ENCODE measurements at regions not wholly inside any gene's neighbourhood (a gene's known extent, or its start where the extent isn't known, plus 50 kb on each side); places are given as distances from the start of the nearest gene placed in this dataset.

DNA sequence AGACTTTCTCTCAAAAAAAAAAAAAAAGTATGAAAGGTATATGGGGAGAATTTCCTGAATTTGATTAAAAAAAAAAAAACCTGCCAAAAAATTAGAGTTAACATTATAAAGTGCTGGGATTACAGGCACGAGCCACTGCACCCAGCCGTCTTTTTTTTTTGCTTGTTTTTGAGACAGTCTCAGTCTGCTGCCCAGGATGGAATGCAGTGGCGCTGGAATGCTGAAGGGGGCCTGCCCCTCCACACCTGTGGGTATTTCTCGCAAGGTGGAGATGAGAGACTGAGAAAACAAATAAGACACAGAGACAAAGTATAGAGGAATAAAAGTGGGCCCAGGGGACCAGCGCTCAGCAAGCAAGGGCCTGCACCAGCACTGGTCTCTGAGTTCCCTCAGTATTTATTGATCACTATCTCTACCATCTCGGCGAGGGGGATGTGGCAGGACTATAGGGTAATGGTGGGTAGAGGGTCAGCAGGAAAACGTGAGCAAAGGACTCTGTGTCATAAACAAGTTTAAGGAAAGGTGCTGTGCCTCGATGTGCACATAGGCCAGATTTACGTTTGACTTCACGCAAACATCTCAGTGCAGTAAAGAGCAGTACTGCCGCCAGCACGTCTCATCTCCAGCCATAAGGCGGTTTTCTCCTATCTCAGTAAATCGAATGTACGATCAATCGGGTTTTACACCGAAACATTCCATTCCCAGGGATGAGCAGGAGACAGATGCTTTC lies 117.2 kb downstream of the GOSR1 start:
- no peak for ATAC-seq
- Histone ChIP-seq H3K9me3 (no peaks in the 10 kb centered on the region), H3K4me1 (peaks cover 0 to 1% (median 0%) of the 10 kb centered on the region in 3 donors), H3K27ac (no peak overlapping the region), H3K36me3 (no peaks in the 10 kb centered on the region), H3K27me3 (no peaks in the 10 kb centered on the region), H3K4me3 (no peak overlapping the region)
- TF ChIP-seq POLR2A (IDR thresholded peaks at IDR 0.05) = no peak
- no peak for TF ChIP-seq EP300 (IDR thresholded peaks at IDR 0.05)
- TF ChIP-seq, protein P1, sequence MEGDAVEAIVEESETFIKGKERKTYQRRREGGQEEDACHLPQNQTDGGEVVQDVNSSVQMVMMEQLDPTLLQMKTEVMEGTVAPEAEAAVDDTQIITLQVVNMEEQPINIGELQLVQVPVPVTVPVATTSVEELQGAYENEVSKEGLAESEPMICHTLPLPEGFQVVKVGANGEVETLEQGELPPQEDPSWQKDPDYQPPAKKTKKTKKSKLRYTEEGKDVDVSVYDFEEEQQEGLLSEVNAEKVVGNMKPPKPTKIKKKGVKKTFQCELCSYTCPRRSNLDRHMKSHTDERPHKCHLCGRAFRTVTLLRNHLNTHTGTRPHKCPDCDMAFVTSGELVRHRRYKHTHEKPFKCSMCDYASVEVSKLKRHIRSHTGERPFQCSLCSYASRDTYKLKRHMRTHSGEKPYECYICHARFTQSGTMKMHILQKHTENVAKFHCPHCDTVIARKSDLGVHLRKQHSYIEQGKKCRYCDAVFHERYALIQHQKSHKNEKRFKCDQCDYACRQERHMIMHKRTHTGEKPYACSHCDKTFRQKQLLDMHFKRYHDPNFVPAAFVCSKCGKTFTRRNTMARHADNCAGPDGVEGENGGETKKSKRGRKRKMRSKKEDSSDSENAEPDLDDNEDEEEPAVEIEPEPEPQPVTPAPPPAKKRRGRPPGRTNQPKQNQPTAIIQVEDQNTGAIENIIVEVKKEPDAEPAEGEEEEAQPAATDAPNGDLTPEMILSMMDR (IDR thresholded peaks at IDR 0.05) = no peak
- TF ChIP-seq POLR2AphosphoS5 (IDR thresholded peaks at IDR 0.05) = no peak
- WGBS, 2 donors (ENCODE audit: low coverage in 1 of 2) = 78 to 80% methylated on average over 3 to 17 of the region's 18 CpGs

- Histone ChIP-seq H3K27ac (no peak overlapping the region), H3K9me3 (peaks cover 0 to 8% (median 0%) of the 10 kb centered on the region in 3 donors), H3K36me3 (no peaks in the 10 kb centered on the region), H3K4me1 (no peaks in the 10 kb centered on the region), H3K27me3 (no peaks in the 10 kb centered on the region), H3K4me3 (no peak overlapping the region)
- no peak for ATAC-seq
- no peak for TF ChIP-seq POLR2A (IDR thresholded peaks at IDR 0.05)
- TF ChIP-seq, protein P1 (IDR thresholded peaks at IDR 0.05) = no peak
- TF ChIP-seq EP300 (IDR thresholded peaks at IDR 0.05) = no peak
- no peak for TF ChIP-seq POLR2AphosphoS5 (IDR thresholded peaks at IDR 0.05)
- 64 to 89% methylated on average over 2 to 3 of the region's 3 CpGs for WGBS, 2 donors (ENCODE audit: low coverage in 1 of 2)
These were observed 113.0 kb downstream of the GOSR1 start for GRCh38 chr17:30590081-30590733.

- TF ChIP-seq, protein P1 (IDR thresholded peaks at IDR 0.05) = no peak
- TF ChIP-seq EP300 (IDR thresholded peaks at IDR 0.05) (no peak), POLR2AphosphoS5 (IDR thresholded peaks at IDR 0.05) (no peak), POLR2A (IDR thresholded peaks at IDR 0.05) (no peak)
- Histone ChIP-seq H3K4me3 (no peak overlapping the region), H3K4me1 (no peaks in the 10 kb centered on the region), H3K27me3 (no peaks in the 10 kb centered on the region), H3K9me3 (peaks cover 0 to 8% (median 0%) of the 10 kb centered on the region in 3 donors), H3K36me3 (no peaks in the 10 kb centered on the region), H3K27ac (no peak overlapping the region)
- 90 to 92% methylated on average over 1 of the region's 1 CpG for WGBS, 2 donors (ENCODE audit: low coverage in 1 of 2)
- ATAC-seq = no peak
These were observed 112.2 kb downstream of the GOSR1 start for GRCh38 chr17:30589431-30589830.

GRCh38 chr17:30588798-30589247 lies 111.6 kb downstream of the GOSR1 start:
- no peak overlapping the region for H3K27ac ChIP-seq
- peaks cover 0 to 8% (median 0%) of the 10 kb centered on the region in 3 donors for H3K9me3 ChIP-seq
- H3K4me3 ChIP-seq = no peak overlapping the region
- no peak for ATAC-seq
- H3K36me3 ChIP-seq = no peaks in the 10 kb centered on the region
- H3K4me1 ChIP-seq = no peaks in the 10 kb centered on the region
- WGBS, 2 donors (ENCODE audit: low coverage in 1 of 2) = 75 to 82% methylated on average over 2 to 7 of the region's 7 CpGs
- TF ChIP-seq, protein P1 (IDR thresholded peaks at IDR 0.05) = no peak
- TF ChIP-seq POLR2AphosphoS5 (IDR thresholded peaks at IDR 0.05) (no peak), POLR2A (IDR thresholded peaks at IDR 0.05) (no peak), EP300 (IDR thresholded peaks at IDR 0.05) (no peak)
- no peaks in the 10 kb centered on the region for H3K27me3 ChIP-seq
